ENCODE measurements at regions not wholly inside any gene's neighbourhood (a gene's known extent, or its start where the extent isn't known, plus 50 kb on each side); places are given as distances from the start of the nearest gene placed in this dataset.
"Not testable (repeated sequence)": the region's sequence is repeated elsewhere in the genome, so short reads cannot be mapped to it uniquely, and the experiment has no call there.

DNA sequence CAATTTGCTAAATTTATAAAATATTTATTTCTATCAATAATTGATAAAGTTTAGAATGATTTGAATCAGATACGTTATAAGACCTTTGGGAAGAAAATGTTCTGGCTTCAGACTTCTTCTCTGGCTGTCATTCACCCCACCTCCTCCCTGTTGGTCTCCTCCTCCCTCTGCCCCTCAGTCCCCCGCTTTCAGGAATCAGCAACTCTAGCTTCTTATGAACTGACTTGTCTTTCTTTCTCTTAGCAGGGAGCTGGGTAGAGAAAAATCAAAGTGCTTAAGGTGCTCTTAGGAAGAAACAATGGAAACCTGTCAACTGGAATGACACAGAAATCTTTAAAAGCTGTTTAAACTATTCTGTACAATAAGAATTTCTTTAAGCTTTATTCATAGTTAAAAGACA, 71.3 kb upstream of the ETV3 start:
- no peak for DNase-seq

DNA sequence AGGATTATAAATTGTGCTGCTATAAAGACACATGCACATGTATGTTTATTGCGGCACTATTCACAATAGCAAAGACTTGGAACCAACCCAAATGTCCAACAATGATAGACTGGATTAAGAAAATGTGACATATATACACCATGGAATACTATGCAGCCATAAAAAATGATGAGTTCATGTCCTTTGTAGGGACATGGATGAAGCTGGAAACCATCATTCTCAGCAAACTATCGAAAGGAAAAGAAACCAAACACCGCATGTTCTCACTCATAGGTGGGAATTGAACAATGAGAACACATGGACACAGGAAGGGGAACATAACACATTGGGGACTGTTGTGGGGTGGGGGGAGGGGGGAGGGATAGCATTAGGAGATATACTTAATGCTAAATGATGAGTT, 67.8 kb upstream of the ETV3 start:
- DNase-seq = not testable (repeated sequence)

DNA sequence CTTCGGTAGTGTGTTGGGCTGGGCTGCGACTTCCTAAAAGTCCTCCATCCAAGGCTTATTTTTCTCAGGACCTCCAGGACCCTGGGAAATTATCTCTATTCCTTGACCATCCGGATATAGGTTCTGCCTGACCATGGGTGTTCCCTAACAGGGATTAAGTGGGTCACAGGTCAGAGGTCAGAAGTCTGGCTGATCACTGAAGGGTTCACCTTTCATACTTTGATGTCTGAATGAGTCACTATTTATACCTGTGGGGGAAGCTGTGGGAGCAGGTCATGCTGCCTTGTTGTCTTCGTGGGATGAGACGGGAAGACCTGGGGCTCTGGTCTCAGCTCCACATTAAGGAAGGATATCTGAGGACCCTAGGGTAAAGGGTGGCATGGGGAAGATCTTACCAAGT, 65.0 kb upstream of the ETV3 start:
- no peak for DNase-seq

DNA sequence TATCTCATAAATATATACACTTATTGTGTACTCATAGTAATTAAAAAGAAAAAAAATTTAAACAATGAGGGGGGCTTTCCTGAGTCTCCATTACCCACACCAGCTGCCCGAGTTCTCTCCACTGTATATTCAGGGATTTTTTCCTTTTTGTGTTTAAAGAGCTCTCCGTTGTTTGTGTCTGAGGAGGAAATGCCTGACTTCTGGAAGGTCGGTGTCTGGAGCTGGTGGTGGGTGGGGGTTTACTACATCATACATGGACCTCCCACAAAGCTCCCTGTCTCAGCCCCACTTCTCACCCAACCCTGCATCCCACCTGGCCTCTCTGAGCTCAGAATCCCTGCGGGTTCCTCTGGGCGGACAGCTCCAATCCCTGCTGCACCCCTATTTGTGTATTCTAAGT, 64.1 kb upstream of the ETV3 start:
- no peak for DNase-seq

DNA sequence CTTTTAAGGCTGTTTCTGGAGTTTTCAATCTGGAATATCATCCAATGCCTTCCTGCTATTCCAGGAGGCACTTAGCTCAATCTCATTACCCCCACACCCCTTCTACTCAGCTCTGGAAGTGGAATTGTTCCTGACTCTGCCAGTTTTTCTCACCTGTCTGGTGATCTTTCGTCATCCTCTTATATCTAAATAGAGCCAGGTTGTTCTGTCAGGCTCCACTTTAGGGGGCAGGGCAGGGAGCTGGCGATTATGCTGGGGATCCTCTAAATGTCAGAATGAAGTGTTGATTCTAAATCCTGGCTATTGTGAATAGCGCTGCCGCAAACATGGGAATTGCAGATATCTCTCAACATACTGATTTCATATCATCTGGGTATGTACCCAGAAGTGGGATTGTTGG, 63.6 kb upstream of the ETV3 start:
- DNase-seq = no peak

DNA sequence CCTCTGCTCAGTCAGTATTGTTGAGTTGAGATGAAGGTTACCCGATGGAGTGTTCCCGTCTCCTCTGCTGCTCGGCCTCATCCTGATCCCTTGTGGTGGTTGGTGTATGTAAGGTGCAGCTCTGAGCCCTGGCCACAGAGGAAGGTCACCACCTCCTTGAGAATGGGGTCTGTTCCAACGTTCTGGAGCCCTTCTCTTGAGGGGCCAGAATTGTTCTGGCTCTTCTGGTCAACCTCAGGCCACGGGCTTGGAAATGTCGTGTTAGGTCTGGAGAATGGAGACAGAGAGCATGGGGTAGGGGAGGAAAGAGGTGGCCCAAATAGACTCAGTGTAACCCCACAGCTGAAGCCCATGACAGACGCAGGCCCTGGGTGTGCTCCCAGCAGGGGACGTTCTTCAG, 62.3 kb upstream of the ETV3 start:
- DNase-seq = no peak

DNA sequence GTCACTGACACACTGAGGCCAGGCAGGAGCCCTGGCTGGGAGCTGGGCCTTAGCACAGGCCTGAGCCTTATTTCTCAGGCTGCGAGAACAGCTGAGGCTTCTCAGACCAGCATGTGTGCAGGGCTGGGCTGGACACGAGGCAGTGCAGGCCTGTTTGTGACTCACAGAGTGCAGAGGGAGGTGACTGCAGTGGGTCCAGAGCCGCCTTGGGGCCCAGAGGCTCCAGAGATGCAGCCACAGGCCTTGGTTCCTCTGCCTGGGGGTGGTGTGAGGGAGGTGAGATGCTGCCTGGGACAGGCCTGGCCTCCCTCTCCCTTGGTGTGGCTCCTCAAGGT, 61.2 kb upstream of the ETV3 start:
- DNase-seq = no peak

DNA sequence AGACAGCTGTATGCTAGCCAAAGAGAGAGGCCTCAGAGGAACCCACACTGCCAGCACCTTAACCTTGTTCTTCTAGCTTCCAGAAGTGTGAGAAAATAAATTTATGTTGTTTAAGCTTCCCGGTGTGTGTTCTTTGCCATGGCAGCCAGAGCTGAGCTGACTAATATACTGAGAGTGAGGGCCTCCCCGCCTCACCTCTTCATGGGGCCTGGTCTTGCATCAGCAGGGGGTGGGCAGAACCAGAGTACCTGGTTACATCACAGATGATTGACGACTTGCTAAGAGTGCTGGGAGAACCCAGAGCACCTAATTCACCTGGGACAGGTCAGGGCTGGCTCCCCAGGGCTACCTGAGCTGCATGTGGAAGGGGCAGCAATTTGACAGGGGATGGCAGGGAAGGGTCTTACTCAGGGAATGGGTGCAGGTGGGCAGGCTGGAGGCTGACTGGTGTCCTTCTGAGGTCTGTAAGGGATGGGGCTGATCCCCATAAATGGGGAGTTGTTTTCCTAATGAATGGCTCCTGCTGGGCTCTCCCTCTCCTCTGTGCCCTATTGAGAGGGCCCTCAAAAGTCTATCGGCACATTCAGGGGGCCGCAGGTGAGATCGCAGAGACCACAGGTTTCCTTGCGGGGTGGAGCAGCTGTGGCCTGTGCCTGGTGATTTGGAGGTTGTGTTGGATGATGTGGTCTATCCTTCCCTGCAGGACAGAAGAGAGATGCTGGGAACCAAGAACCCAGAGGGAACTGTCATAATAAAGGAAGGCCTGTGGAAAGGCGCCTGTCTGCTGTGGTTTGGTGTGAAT, 60.6 kb upstream of the ETV3 start:
- no peak for DNase-seq

DNA sequence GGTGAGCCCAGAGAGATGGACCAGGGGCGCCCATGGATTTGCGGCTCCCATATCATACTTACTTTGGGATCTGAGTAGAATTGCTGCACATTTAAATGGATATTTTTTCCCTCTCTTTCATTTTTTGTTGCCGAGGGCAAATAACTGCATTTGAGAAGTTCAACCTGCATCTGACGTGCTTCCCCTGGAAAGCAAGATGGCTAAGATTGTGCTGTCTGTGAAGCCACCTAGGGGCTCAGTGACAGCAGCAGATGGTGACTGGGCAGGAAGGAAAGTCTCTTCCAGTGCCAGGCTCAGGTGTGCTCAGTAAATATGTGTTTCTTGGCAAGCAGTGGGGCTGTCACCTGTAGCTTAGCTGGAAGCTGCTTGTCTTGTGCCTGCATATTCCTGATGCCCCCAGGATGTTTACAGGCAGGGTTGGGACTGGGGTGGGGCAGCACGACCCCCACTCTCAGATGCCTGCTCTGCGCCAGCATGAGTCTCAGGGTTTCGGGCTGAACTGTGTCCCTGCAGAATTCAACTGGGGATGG, 59.8 kb upstream of the ETV3 start:
- DNase-seq = no peak

DNA sequence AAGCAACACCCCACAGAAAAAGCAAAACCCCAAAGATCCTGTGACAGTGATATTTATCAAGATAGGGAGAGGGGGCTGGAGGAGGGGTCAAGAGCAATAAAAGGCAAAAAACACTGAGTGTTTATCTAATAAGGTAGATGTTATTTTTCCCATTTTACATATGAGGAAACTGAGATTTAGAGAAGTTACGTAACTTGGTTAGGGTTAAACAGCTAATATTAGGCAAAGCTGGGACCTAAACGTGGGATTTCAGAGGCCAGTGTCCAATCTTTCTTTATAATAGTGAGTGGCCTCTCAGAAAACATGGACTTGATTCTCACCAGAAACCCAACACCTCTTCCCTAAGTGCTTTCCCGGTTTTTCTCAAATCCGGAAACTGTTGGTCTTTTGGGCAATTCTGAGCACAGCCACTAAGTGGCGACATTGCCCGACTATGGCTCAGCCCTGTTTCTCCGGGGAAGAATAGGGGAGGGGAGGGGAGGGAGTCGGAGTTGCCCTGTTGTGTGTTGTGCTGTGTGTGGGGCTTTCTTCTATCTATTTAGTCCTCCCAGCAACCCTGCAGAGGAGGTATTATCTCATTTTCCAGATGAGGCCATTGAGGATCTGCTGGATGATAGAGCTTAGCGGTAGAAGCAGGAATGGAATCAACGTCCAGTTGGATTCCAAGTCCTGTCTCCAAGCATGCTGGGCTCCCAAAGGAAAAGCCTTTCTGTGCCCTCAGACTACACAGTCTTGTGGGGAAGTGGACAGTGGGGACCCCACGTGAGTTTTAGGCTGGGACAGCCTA, 58.7 kb upstream of the ETV3 start:
- DNase-seq = peak; percentile 5

DNA sequence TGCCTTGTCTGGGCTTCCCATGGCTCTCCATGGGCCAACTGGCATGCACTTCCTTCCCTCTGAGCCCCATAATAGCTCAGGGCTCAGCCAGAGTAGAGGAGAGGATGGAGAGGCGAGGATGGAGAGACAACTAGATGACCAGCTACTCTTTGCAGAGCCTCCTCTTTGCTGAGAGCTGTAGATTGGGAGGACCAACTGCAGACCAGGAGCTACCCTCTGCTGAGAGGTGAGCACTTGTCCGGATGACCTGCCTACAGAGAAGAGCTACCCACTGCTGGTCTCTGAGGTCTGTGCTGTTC, 58.0 kb upstream of the ETV3 start:
- no peak for DNase-seq

DNA sequence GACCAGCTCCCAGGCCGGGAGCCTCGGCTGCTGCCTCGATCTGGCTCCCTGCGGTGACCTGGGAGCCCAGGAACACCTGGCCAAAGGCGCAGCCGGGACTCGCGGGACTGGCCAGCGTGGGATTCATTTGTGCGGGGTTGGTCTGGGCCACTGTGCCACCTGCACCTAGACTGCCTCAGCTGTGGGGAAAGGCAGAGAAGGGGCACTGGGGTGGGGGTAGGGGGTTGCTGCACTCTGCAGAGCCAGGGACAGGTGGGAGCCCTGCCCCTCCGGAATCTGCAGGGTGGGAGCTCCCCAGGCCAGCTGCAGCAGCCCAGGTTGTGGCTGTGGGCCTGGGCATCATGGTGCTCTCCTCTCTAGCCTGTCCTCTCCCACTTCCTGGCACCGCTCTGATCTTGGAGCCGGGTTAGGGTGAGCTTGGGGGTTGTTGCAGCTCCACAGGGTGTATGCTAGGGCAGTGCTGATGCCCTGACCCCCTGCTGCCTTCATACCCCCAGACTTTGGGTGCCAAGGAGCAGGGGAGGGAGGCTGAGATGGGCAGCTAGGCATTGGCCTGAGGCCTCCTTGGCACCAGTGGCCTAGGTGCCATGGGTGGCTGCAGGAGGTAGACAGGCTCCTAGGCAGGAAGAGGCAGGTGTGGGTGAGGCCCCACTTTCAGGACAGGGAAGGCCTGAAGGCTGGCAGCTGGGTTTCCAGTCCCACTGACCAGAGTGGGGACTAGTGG, 57.5 kb upstream of the ETV3 start:
- no peak for DNase-seq

DNA sequence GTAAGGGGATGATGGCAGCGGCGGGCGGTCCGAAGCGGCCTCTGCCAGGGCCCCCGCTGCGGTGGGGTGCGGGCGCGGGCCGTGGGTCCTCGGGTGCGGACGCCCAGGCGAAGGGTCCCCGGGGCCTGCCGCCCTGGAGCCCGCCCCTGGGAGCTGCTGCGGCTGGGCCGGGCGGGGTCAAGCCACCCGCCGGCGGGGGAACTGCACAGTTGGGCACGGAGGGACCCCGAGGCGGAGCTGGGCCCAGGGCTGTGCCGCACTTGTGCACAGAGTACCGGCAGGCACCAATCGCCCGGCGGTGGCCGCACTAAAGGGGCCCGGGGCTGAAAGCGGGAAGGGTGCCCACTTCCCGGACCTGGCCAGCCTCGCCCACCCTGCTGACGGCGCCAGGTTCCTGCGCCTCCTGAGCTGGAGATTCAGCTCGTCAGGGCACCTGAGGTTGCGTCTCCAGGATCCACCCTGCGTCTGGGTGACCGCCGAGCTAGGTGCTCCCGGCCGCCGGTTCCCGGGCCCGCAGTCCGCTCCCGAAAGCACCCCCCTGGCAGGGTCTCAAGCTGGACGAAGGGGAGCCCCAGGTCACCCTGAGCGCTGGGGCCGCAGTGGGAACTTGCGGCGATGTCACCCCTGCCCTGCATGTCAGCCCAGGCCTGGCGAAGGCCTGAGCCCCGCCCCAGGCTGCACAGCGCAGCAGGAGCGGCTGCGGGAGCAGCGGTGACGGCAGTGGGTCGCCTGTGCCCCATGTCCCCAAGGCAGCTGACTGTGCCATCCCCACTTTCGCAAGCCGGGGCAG, 56.7 kb upstream of the ETV3 start:
- DNase-seq = no peak

DNA sequence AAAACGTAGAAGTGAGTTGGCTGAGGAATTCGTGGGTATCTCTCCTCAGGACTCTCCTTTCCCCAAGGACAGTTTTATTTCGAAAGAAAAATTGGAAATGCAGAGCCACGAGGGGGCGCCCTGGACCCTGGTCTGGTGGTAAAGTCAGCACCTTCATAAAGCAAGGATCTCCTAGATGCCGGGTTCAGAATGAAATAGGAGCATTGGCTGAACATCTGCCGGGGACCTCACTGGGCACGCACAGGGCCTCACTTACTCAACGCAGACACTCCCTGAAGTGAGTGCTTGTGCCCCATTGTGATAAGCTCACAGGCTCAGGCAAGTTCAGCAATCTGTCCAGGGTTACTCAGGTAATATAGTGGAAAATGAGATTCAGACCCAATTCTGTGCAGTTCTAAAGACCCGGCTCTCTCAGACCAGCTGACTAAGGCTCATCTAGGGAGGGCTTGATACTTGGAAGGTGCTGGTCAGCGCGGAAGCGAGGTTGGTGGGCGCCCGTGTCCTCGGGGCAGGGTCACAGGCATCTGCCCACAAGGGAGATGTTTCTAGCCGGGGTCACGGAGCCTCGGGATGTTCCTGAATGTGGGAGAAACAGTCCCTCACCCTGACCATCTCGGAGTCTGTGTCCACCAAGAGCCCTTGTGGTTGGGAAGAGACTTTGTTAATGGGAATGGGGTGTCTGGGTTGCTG, 55.7 kb upstream of the ETV3 start:
- peak; percentile 41 for DNase-seq

DNA sequence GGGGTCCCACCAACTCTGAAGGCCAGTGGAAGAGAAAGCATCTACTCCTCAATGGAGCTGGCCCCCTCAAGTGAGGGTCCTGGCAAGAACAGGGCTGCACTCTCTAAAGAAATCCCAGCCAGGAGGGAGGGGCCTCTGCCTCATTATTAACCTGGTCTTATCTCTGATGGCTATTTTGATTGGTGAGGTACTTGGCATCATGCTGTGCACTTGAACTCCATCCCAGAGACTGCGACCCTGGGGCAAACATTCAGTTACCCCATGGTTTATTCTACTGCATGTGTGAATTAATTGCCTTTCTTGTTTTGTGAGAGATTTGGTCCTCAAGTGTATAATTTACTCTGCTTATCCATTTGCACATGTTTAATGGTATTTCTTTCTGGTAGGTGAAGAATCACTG, 55.0 kb upstream of the ETV3 start:
- DNase-seq = no peak

DNA sequence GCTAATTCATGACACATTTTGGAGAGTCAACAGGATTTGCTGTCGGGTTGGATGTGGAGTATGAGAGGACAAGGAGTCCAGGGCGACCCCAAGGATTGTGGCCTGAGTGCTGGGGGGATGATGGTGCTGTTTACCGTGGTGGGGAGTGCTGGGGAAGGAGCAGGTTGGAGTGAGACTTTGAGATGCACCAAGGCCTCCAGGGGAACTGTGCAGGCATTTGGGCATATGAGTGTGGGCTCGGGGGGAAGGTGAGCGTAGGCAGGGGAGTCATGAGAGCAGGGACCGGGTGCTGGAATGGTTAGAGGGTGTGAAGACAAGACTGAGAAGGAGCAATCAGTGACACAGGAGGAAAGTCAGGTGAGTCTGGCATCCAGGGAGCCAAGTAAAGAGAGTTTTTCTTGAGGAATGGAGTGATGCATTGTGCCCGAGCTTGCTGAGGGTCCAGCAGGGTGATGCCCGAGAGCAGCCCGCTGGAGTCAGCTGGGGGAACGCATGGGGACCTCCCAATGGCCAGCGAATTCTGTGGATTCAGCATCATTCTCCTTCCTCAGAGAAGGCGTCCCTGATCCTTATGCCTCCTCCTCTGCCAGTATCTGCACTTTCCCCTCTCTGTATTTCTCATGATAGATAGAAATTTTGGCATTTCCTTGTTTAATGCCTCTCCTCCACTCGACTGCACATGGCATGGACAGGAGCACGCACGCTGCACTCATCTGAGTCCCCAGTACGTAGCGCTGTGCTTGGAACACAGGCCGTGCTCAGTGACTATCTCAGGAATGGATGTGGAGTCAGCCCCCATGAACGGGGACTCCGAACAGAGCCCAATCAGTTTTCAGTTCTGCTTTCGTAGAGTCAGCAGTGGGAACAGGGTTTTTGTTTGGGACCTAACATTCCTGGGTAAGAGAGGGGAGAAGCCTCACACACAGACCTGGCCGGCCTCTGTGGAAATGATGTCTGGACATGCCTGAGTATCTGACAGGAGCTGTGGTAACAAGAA, 52.1 kb upstream of the ETV3 start:
- DNase-seq = no peak

DNA sequence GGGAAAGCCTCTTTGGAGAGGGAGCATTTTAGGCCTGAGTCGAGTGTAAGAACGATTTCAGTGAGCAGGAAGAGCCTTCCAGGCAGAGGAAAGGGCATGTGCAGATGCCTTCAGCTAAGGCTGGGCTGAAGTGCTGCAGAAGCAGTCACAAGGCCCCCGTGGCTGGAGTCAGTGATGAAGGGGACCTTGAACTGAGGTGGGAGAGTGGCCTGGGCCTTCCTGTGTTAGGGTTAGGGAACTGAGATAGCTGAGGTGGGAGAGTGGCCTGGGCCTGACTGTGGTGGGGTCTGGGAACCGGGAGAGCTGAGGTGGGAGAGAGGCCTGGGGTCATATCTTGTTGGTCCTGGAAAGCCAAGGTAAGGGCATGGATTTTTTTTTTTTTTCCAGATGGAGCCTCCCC, 50.9 kb upstream of the ETV3 start:
- DNase-seq = no peak
